Thyroid gland (tissue), 4 donors: ENCODE measurements at regions not wholly inside any gene's neighbourhood (a gene's known extent, or its start where the extent isn't known, plus 50 kb on each side); places are given as distances from the start of the nearest gene placed in this dataset.
"Not testable (repeated sequence)": the region's sequence is repeated elsewhere in the genome, so short reads cannot be mapped to it uniquely, and the experiment has no call there.

Source experiments
- CTCF ChIP-seq, 6 experiments: fragments of 200-600 bp in 3 of 6; fragments of 450-650 bp in 3 of 6; sonication (generic) in 3 of 6; IDR thresholded peaks; one replicate each; pipeline ENCODE4 v1.5.1; 2016 to 2019; ENCODE audit warnings: antibody characterized with exemption in 6 of 6, mild to moderate bottlenecking in 2 of 6, inconsistent platforms in 1 of 6, moderate library complexity in 1 of 6
- POLR2A ChIP-seq, 2 donors: fragments of 450-650 bp; IDR thresholded peaks; one replicate each; pipeline ENCODE4 v1.6.1; 2017; ENCODE audit warnings: antibody characterized with exemption in 2 of 2, mild to moderate bottlenecking in 2 of 2, moderate library complexity in 1 of 2

- TF ChIP-seq CTCF, POLR2A (IDR thresholded peaks at IDR 0.05): not testable (repeated sequence)
Observed at GRCh38 chr7:9725940-9726663, 1247.6 kb upstream of the PHF14 start.
